VCaP (cell line): ENCODE measurements at regions not wholly inside any gene's neighbourhood (a gene's known extent, or its start where the extent isn't known, plus 50 kb on each side); places are given as distances from the start of the nearest gene placed in this dataset.

ENCODE experiments used
- H3K27ac ChIP-seq: fragments of 450-650 bp; 2 replicates; pipeline ENCODE4 v1.5.1; 2017
- TF ChIP-seq, protein P1 (sequence below): fragments of 450-650 bp; conservative IDR thresholded peaks from 2 replicates; pipeline ENCODE4 v1.5.1; 2017; ENCODE audit warnings: mild to moderate bottlenecking, moderate library complexity

DNA sequence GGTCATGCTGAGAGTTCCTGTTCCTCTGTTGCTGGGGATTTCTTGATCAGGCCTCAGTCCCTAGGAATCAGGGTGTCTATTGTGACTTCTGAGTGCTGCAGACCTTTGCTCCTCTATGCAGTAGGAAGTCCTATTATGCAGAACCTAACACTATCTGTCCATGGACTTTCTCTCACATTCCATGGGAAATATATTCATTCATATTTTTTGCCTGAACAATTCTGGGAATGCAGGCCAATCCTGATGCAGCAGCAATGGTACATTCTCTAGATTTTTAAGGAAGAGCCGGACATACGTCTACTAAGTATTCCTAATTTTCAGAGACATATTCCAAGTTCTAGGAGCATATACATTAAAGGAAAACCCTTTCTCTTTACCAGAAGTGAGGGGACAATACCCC lies 61.1 kb upstream of the C1orf87 start:
- TF ChIP-seq, protein P1, sequence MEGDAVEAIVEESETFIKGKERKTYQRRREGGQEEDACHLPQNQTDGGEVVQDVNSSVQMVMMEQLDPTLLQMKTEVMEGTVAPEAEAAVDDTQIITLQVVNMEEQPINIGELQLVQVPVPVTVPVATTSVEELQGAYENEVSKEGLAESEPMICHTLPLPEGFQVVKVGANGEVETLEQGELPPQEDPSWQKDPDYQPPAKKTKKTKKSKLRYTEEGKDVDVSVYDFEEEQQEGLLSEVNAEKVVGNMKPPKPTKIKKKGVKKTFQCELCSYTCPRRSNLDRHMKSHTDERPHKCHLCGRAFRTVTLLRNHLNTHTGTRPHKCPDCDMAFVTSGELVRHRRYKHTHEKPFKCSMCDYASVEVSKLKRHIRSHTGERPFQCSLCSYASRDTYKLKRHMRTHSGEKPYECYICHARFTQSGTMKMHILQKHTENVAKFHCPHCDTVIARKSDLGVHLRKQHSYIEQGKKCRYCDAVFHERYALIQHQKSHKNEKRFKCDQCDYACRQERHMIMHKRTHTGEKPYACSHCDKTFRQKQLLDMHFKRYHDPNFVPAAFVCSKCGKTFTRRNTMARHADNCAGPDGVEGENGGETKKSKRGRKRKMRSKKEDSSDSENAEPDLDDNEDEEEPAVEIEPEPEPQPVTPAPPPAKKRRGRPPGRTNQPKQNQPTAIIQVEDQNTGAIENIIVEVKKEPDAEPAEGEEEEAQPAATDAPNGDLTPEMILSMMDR = no peak
- H3K27ac ChIP-seq = no peak overlapping the region

DNA sequence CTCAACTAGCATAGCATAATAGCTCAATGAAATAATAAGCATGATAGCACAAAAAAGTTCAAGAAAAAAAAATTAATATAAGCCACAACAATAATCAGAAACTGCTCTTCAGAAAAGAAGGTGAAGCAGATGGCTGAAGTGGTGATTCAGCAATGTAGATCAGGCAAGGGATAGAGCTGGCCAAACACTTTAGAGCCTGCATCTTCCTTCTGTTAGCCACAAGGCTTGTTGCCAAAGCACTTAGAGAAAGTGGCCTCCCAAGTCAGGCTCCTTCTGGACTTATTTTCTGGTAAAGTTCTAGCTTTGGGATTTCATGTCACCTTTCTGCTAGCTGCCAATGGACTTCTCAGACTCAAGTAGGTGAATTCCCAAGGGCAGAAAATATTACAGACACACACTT lies 60.3 kb upstream of the C1orf87 start:
- TF ChIP-seq, protein P1 = no peak
- no peak overlapping the region for H3K27ac ChIP-seq

DNA sequence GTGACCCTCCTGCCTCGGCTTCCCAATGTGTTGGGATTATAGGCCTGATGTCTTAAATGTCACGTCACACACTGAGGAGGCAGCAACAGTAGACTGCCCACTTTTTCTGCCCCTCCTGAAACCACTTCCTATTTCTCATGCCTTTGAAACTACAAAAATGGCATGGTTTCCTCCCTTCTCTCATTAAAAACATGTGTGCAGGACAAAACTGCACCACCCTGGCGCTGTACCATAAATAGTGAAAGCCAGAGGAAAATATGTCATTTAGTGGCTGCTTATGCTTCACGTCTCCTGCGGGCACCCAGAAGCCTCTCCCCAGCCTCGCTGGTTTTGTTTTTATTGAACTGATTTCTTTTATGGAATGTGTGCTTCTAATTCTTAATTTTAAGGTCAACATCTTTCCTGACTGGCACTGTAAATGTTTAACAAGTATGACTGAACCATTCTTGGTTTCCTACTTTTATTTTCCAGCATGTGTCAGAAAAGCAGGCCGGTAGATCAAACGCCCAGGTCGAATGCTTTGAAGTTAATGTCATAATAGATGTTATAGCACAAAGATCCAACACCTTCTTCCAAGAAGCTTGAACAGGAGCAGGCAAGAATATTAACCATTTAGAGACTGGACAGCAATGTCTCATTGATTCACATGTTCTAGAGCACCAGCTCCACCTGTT lies 59.6 kb upstream of the C1orf87 start:
- no peak overlapping the region for H3K27ac ChIP-seq
- TF ChIP-seq, protein P1 = no peak

DNA sequence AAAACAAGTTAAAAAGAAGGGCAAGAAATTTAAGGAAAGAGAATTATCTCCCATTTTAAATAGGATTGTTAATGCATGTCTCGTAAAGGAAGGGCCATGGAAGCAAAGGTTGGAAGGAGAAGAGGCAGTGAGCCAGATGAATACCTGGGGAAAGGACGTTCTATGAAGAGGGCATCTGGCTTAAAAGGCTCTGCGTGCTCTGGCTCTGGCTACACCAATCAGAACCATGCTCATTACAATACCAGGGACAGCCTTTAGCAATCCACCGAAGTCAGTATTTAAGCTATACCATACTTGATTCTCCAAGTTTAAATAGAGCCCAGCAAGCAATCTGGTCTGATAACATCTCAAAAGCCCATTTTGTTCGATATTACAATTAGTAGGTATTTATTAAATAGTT lies 58.5 kb upstream of the C1orf87 start:
- H3K27ac ChIP-seq = no peak overlapping the region
- TF ChIP-seq, protein P1 = no peak

DNA sequence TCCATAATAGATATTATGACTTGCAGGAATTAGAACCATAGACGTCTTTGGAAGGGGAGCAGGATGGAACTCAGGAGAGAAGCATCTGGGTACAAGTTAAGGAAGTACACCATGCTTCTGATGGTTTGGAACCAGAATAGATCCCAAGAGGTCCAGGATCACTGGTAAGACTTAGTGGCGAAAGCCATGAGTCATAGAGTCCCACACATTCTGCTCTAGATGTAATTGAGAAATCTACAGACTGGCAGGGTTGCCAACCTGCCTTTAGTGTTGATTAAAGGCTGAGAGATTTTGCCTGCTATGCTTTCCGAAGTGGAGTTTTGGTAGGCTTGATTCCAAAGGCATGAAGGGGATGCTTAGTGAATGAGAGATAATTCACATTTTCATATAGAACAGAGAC lies 57.1 kb upstream of the C1orf87 start:
- no peak overlapping the region for H3K27ac ChIP-seq
- TF ChIP-seq, protein P1 = no peak

DNA sequence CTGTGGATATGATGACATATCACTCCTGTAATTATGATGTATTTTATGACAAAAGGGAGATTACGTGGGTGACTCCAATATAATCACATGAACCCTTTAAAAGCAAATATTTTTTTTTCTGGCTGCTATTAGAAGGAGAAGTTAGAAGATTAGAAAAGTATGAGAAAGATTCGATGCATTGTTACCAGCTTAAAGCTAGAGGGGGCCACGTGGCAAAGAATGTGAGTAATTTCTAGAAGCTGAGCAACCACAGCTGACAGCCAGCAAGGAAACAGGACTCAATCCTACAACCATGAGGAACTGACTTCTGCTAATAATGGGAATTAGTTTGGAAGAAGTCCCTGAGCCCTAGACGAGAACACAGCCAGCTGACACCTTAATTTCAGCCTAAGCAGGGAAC lies 56.3 kb upstream of the C1orf87 start:
- H3K27ac ChIP-seq = no peak overlapping the region
- TF ChIP-seq, protein P1 = no peak

DNA sequence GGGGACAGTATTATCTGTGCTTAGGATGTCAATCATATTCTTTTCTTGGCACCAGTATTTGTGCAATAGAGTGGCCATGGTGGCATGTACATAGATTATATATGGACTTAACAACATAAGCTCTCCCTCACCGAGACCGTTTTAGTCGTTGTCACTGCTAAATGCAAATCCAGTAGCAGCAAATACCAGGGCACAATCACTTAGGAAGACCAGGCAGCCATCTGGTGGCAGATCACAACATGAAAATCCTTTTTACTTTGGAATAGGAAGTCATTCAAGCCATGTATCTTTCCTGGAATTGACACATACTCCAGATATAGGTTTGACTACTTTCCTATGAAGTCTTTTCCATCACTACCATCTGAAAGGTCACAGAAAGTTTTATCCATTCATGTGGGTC lies 53.2 kb upstream of the C1orf87 start:
- H3K27ac ChIP-seq = peak overlapping the region; percentile 26; the same call in 1 of the 2 replicates
- TF ChIP-seq, protein P1 = peak; percentile 73
